H1 (cell line): ENCODE measurements at regions not wholly inside any gene's neighbourhood (a gene's known extent, or its start where the extent isn't known, plus 50 kb on each side); places are given as distances from the start of the nearest gene placed in this dataset.

Experiments
- CTCF ChIA-PET: fragments of 300-600 bp; sonication (Branson Sonifier 250); formaldehyde crosslinking; loops from one replicate; lab custom pipeline; 2021; ENCODE audit not compliant: partially characterized antibody; lab: Charles Lee
- POLR2A ChIA-PET: fragments of 300-600 bp; sonication (Branson Sonifier 250); formaldehyde crosslinking; loops from one replicate; lab custom pipeline; 2021; ENCODE audit warnings: inconsistent platforms; ENCODE audit not compliant: partially characterized antibody; lab: Charles Lee
- DNase-seq, 2 experiments: peaks; one replicate each; pipeline versions ENCODE4 v3.0.0 to v3.0.0-alpha.2; 2010 to 2022; ENCODE audit warnings: low spot score in 2 of 2, low read depth in 1 of 2, mixed read lengths in 1 of 2
- FAIRE-seq: peaks from 2 replicates; lab custom pipeline; 2011; peaks lifted over from hg19 to GRCh38; lab: Jason Lieb, UNC
- H2AFZ ChIP-seq: 2 replicates; pipeline ENCODE4 v1.8.1; 2012; ENCODE audit warnings: low read length, inconsistent platforms
- H2AK5ac ChIP-seq: 2 replicates; pipeline ENCODE4 v1.6.1; 2013; ENCODE audit warnings: low read depth, low read length
- H2BK120ac ChIP-seq: replicated peaks from 2 replicates; pipeline ENCODE3; 2013; ENCODE audit warnings: low read depth, low read length, inconsistent platforms
- H2BK12ac ChIP-seq: 2 replicates; pipeline ENCODE4 v1.6.1; 2013; ENCODE audit warnings: low read depth, low read length
- H2BK15ac ChIP-seq: 2 replicates; pipeline ENCODE4 v1.6.1; 2013; ENCODE audit warnings: low read length
- H2BK20ac ChIP-seq: 2 replicates; pipeline ENCODE4 v1.6.1; 2013; ENCODE audit warnings: low read length
- H2BK5ac ChIP-seq: 2 replicates; pipeline ENCODE4 v1.6.1; 2013; ENCODE audit warnings: low read depth, low read length
- H3K14ac ChIP-seq: 2 replicates; pipeline ENCODE4 v1.6.1; 2013; ENCODE audit warnings: inconsistent platforms; ENCODE audit not compliant: insufficient read length
- H3K18ac ChIP-seq: 2 replicates; pipeline ENCODE4 v1.6.1; 2013; ENCODE audit warnings: low read length; ENCODE audit errors: extremely low read depth
- H3K23ac ChIP-seq: 2 replicates; pipeline ENCODE4 v1.6.1; 2013; ENCODE audit warnings: inconsistent platforms; ENCODE audit not compliant: insufficient read length
- H3K23me2 ChIP-seq: 2 replicates; pipeline ENCODE4 v1.6.1; 2013; ENCODE audit warnings: low read depth, low read length
- H3K27ac ChIP-seq: 2 replicates; pipeline ENCODE4 v1.6.1; 2011; ENCODE audit warnings: low read depth, low read length, inconsistent platforms
- H3K27me3 ChIP-seq, 4 experiments: replicated peaks in 1 of 4; 1 replicate in 1 of 4; 2 replicates in 3 of 4; pipeline versions ENCODE4 v1.6.1 to v1.8.1; 2011 to 2013; ENCODE audit warnings: low read length in 3 of 4, mild to moderate bottlenecking in 3 of 4, inconsistent platforms in 2 of 4, mixed read lengths in 2 of 4, moderate library complexity in 1 of 4; ENCODE audit not compliant: control insufficient read depth in 3 of 4, insufficient read depth in 3 of 4; ENCODE audit errors: extremely low read depth in 1 of 4
- H3K36me3 ChIP-seq, 4 experiments: 2 replicates each; pipeline versions ENCODE4 v1.6.1 to v1.8.1; 2011 to 2013; ENCODE audit warnings: mild to moderate bottlenecking in 4 of 4, low read length in 3 of 4, moderate library complexity in 2 of 4, control low read depth in 1 of 4, inconsistent platforms in 1 of 4; ENCODE audit not compliant: insufficient read depth in 4 of 4, control insufficient read depth in 2 of 4
- H3K4ac ChIP-seq: replicated peaks from 2 replicates; pipeline ENCODE3; 2013; ENCODE audit warnings: low read length, low read depth, mixed read lengths, inconsistent platforms; ENCODE audit not compliant: insufficient read length
- H3K4me1 ChIP-seq, 4 experiments: replicated peaks in 1 of 4; 1 replicate in 1 of 4; 2 replicates in 3 of 4; pipeline versions ENCODE4 v1.6.1 to v1.8.1; 2011 to 2013; ENCODE audit warnings: low read length in 3 of 4, inconsistent platforms in 2 of 4, mixed read lengths in 1 of 4; ENCODE audit not compliant: insufficient read depth in 4 of 4, control insufficient read depth in 3 of 4
- H3K4me2 ChIP-seq, 2 experiments: 2 replicates each; pipeline versions ENCODE4 v1.6.1 to v1.8.1; 2011 to 2013; ENCODE audit warnings: low read depth in 2 of 2, low read length in 2 of 2, control low read depth in 1 of 2, inconsistent platforms in 1 of 2, mild to moderate bottlenecking in 1 of 2; ENCODE audit not compliant: insufficient read depth in 1 of 2
- H3K4me3 ChIP-seq, 4 experiments: fragments of 200-600, 300-600 bp in 1 of 4; sonication (generic), shearing (Covaris generic), sonication (Bioruptor Twin) in 1 of 4; 2 replicates each; pipeline versions ENCODE4 v1.5.1 to v1.8.1; 2011 to 2016; ENCODE audit warnings: low read length in 4 of 4, low read depth in 3 of 4, control low read depth in 2 of 4, inconsistent platforms in 2 of 4, mild to moderate bottlenecking in 2 of 4, mixed read lengths in 1 of 4, moderate library complexity in 1 of 4; ENCODE audit not compliant: insufficient read depth in 2 of 4; ENCODE audit errors: extremely low read depth in 1 of 4
- H3K56ac ChIP-seq: replicated peaks from 2 replicates; pipeline ENCODE3; 2013; ENCODE audit warnings: low read depth, mild to moderate bottlenecking, mixed read lengths, low read length, inconsistent platforms; ENCODE audit not compliant: insufficient read length
- H3K79me1 ChIP-seq: 2 replicates; pipeline ENCODE4 v1.6.1; 2013; ENCODE audit warnings: low read depth, low read length, control low read depth
- H3K79me2 ChIP-seq, 2 experiments: 2 replicates each; pipeline versions ENCODE4 v1.6.1 to v1.8.1; 2012 to 2013; ENCODE audit warnings: low read length in 2 of 2, mild to moderate bottlenecking in 2 of 2, inconsistent platforms in 1 of 2; ENCODE audit not compliant: insufficient read depth in 2 of 2, control insufficient read depth in 1 of 2
- H3K9ac ChIP-seq, 4 experiments: replicated peaks in 1 of 4; 1 replicate in 1 of 4; 2 replicates in 3 of 4; pipeline versions ENCODE4 v1.6.1 to v1.8.1; 2011 to 2013; ENCODE audit warnings: low read depth in 3 of 4, low read length in 3 of 4, control low read depth in 2 of 4, mild to moderate bottlenecking in 2 of 4, moderate library complexity in 2 of 4, inconsistent platforms in 1 of 4; ENCODE audit errors: extremely low read depth in 1 of 4
- H3K9me3 ChIP-seq, 2 experiments: 2 replicates each; pipeline versions ENCODE4 v1.6.1 to v1.8.1; 2012 to 2013; ENCODE audit warnings: mild to moderate bottlenecking in 2 of 2, moderate library complexity in 2 of 2, control low read depth in 1 of 2, inconsistent platforms in 1 of 2, low read depth in 1 of 2, low read length in 1 of 2, mixed read lengths in 1 of 2; ENCODE audit not compliant: insufficient read depth in 2 of 2
- H4K20me1 ChIP-seq, 2 experiments: replicated peaks in 1 of 2; 2 replicates each; pipeline versions ENCODE3 to v1.8.1; 2011 to 2013; ENCODE audit warnings: inconsistent platforms in 2 of 2, low read length in 2 of 2, mild to moderate bottlenecking in 1 of 2; ENCODE audit not compliant: insufficient read depth in 2 of 2, control insufficient read depth in 1 of 2
- H4K5ac ChIP-seq: 2 replicates; pipeline ENCODE4 v1.6.1; 2013; ENCODE audit warnings: low read length, low read depth, mixed read lengths, inconsistent platforms; ENCODE audit not compliant: insufficient read length
- H4K8ac ChIP-seq: 2 replicates; pipeline ENCODE4 v1.8.0; 2013; ENCODE audit warnings: mild to moderate bottlenecking, moderate library complexity, low read length, inconsistent platforms; ENCODE audit not compliant: insufficient read depth; ENCODE audit errors: extremely low read depth
- H4K91ac ChIP-seq: replicated peaks from 2 replicates; pipeline ENCODE3; 2013; ENCODE audit warnings: low read length, mixed read lengths, inconsistent platforms; ENCODE audit not compliant: insufficient read length
- BACH1 ChIP-seq: IDR thresholded peaks from 2 replicates; pipeline ENCODE4 v1.6.1; 2012; ENCODE audit warnings: low read length, improper control_type of control experiment
- SIRT6 ChIP-seq: IDR thresholded peaks from one replicate; pipeline ENCODE4 v1.7.1; 2012; ENCODE audit warnings: low read length, inconsistent platforms
- SP4 ChIP-seq: IDR thresholded peaks from 2 replicates; pipeline ENCODE4 v1.6.1; 2012; ENCODE audit warnings: low read length, inconsistent platforms
- WGBS, 2 experiments: shearing (Covaris generic) in 1 of 2; methylation state at CpG; one replicate each; pipeline versions ENCODE4 v1.1.6 to v1.1.7; 2013 to 2015; ENCODE audit warnings: low lambda C conversion rate in 2 of 2, mixed read lengths in 2 of 2, inconsistent platforms in 1 of 2, low coverage in 1 of 2, missing lambda C conversion rate in 1 of 2; ENCODE audit not compliant: insufficient replicate concordance in 2 of 2, insufficient coverage in 1 of 2, insufficient read length in 1 of 2; ENCODE audit errors: extremely low coverage in 1 of 2, missing lambda C conversion rate in 1 of 2; 5-methylcytosine and 5-hydroxymethylcytosine counted together

GRCh38 chr4:124132161-124132560 lies 580.4 kb downstream of the ANKRD50 start:
- Histone ChIP-seq H4K91ac (no peak overlapping the region), H3K18ac (no peak overlapping the region), H3K4ac (no peak overlapping the region), H2BK20ac (no peak overlapping the region), H3K79me1 (no peaks in the 10 kb centered on the region), H3K23ac (no peak overlapping the region), H2BK120ac (no peak overlapping the region), H3K79me2 (no peaks in the 10 kb centered on the region), H2BK12ac (no peak overlapping the region), H3K56ac (no peak overlapping the region), H3K27me3 (no peaks in the 10 kb centered on the region), H3K9ac (no peak overlapping the region), H4K5ac (no peak overlapping the region), H3K36me3 (no peaks in the 10 kb centered on the region), H3K27ac (no peak overlapping the region), H2AFZ (no peak overlapping the region), H3K14ac (no peak overlapping the region), H2BK5ac (no peak overlapping the region), H3K9me3 (peaks cover 15 to 16% of the 10 kb centered on the region in 2 experiments), H3K4me3 (no peak overlapping the region), H2AK5ac (no peak overlapping the region), H4K20me1 (no peaks in the 10 kb centered on the region), H4K8ac (no peak overlapping the region), H3K23me2 (no peaks in the 10 kb centered on the region)
- WGBS, 2 experiments, result 61% methylated on average over 1 of the region's 2 CpGs; no CpG with 5 or more reads in 1 of the 2 experiments
- FAIRE-seq, result no peak
- no peak for DNase-seq
- ChIA-PET CTCF (no interaction called here), POLR2A (no interaction called here)
- TF ChIP-seq BACH1 (no peak), SIRT6 (no peak), SP4 (no peak)
- TF ChIP-seq, all 59 proteins: peak for 0
- H3K4me1 ChIP-seq, result no peaks in the 10 kb centered on the region
- H2BK15ac ChIP-seq, result no peak overlapping the region
- no peak overlapping the region for H3K4me2 ChIP-seq
